Cardiac septum (tissue), 1 donor: ENCODE measurements at regions not wholly inside any gene's neighbourhood (a gene's known extent, or its start where the extent isn't known, plus 50 kb on each side); places are given as distances from the start of the nearest gene placed in this dataset.
A peak's percentile ranks its signal among the peaks of the same experiment; 100 is the strongest.
"Not testable (repeated sequence)": the region's sequence is repeated elsewhere in the genome, so short reads cannot be mapped to it uniquely, and the experiment has no call there.

Experiments
- DNase-seq: peaks from one replicate; pipeline ENCODE4 v3.0.0-alpha.2; 2020; ENCODE audit warnings: low spot score
- intact Hi-C: fragments of 100-400 bp; cut with DNase I; formaldehyde crosslinking; loops from one replicate; pipeline ENCODE4 v1.14.0; 2022
- donor health status: DM: no; HTN: no; CAD: no.

DNA sequence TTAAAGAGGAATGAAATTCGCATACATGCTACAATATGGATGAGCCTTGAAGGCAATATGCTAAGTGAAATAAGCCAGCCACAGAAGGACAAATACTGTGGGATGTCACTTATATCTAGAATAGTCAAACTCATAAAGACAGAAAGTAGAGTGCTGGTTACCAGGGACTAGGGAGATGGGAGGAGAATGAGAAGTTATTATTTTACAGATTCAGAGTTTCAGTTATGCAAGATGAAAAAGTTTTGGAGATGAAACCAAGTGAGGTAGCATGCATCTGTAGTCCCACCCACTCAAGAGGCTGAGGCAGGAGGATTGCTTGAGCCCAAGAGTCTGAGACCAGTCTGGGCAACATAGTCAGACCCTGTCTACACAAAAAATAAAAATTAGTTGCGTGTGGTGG lies 82.5 kb upstream of the ARID1B start:
- no peak for DNase-seq
- intact Hi-C loops: no loop called here

GRCh38 chr6:156691018-156691417 lies 86.2 kb upstream of the ARID1B start:
- no peak for DNase-seq
- intact Hi-C loops: no loop called here

DNA sequence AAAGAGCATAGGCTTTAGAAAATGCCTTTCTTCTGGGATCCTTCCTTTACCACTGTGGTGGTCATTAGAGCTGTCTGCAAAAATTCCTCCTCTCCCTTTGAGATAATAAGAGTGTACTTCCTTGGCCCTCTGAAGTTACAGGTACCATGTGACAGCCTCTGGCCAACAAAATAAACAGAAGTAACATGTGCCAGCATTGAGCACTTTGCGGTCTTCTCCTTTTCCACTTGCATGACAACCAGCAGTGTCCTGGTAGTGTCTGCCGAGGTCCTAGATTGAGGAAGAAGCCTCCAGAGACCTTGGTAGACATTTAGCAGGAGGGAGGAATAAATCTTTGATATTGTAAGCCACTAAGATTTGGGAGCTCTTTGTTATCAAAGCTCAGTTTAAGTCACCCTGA lies 87.5 kb upstream of the ARID1B start:
- no peak for DNase-seq
- intact Hi-C loops: loop anchor here (5.0 to 10.0 kb wide), 3 partner anchors 127 to 498 kb away; no protein-coding TSS in a partner anchor

- DNase-seq: no peak
- intact Hi-C loops: loop anchor here (5.0 to 10.0 kb wide), 3 partner anchors 126 to 499 kb away; no protein-coding TSS in a partner anchor
These were observed 88.6 kb upstream of the ARID1B start for GRCh38 chr6:156688620-156688971.

DNA sequence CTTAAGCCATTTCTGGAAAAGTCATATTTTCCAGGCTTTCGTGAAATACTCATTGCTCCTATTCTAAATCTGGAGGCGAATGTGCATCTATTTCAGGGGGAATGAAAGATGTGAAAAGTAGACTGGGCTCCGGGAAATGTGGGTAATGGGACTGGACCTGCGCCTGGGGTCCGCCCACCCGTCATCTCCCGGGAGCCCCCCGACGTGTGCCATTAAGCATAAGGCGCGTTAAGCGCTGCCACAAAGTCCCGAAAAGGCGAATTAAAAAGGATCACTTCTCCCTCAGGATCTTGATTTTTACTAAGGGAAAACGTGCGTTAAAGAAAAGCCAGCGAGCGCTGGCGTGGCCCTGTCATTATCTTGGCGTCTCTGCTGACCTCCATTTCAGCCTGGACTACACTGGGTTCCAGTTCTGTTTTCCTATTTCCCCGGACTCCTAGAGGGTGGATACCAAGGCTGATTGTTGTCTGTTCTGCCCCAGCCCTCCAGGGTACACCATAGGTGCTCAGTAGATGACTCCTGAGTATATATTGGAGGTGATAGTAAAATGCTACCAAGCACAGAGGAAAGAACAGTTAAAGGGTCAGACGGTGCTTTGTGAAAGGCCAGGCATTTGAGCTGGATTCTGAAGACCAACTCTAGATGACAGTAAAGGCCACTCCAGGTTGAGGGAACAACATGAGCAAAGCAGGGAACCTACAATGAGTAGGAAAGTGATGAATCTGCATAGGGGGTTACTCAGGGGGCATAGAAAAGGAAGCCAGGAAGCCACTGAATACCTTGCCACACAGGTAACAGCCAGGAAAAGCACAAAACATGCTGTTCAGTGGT lies 89.2 kb upstream of the ARID1B start:
- DNase-seq: no peak
- intact Hi-C loops: loop anchor here (1.0 to 10.0 kb wide), 6 partner anchors 32 to 499 kb away; no protein-coding TSS in a partner anchor

DNA sequence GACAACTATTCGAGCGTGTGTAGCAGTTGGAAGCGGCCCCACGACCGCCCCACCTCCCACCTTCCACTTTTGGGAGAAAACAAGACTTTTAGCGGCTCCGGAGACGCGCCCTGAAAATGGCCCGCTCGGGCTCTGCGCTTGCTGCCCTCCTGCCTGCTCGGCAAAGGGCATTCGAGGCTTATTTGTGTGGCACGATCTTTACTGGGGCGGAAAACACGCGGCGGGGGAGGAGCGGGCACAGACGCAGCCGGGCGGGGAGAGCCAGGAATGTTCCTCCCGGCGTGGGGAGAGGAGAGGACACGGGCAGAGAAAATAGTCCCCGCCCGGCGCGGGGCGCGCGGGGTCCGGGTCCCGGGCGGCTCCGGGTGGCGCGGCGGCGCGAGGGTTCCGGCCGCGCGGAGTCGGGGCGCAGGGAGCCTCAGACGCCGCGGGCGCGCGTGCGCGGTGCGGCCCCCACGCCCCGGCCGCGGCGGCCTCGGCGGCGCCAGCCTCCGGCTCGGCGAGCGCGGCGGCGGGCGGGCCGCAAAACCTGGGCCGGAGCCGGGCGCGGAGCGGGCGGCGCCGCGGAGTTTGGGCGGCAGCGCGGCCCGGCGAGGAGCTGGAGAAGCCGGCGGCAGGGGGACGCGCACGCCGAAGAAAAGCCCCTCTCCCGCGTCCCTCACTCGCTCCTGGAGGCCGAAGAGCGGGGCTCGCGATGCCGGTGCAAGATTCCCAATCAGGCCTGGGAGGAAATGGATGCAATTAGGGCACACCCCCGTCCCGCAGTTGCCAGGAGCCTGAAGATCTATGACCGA lies 90.0 kb upstream of the ARID1B start:
- intact Hi-C loops: loop anchor here (1.0 to 10.0 kb wide), 7 partner anchors 29 to 500 kb away; no protein-coding TSS in a partner anchor
- peak; percentile 93 for DNase-seq

DNA sequence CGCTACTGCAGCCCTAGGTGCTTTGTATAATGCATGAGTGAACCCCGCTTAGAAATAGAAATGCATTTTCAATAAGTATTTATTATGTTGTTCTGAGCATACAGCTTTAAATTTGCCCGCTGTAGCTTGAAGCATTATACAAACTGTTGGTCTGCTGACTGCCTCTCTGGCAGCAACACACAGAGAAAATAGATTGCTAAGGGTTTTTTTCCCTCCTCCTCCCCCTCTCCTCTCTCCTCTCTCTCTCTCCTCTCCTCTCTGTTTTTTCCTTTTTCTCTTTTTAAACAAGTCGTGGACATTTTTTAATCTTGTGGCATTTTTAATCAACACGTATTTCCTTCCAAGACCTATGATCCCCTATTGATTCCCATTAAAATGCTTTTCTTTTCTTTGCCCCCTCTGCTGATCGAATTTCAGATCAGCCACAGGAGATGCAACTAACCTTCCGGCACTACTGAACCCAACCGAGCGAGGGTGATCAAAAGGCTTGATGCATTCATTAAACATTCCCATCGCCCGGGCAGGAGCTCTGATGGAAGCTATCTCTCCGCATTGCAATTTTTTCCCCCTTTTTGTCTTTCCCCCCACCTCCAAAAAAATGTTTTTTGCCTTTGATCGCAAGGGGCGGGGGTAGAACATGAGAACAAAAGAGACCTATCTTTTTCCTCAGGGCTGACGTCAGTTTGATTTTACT lies 90.7 kb upstream of the ARID1B start:
- no peak for DNase-seq
- intact Hi-C loops: loop anchor here (1.0 to 10.0 kb wide), 5 partner anchors 28 to 501 kb away; no protein-coding TSS in a partner anchor

GRCh38 chr6:156685823-156686222 lies 91.4 kb upstream of the ARID1B start:
- DNase-seq: no peak
- intact Hi-C loops: loop anchor here (1.0 to 10.0 kb wide), 5 partner anchors 28 to 501 kb away; no protein-coding TSS in a partner anchor

DNA sequence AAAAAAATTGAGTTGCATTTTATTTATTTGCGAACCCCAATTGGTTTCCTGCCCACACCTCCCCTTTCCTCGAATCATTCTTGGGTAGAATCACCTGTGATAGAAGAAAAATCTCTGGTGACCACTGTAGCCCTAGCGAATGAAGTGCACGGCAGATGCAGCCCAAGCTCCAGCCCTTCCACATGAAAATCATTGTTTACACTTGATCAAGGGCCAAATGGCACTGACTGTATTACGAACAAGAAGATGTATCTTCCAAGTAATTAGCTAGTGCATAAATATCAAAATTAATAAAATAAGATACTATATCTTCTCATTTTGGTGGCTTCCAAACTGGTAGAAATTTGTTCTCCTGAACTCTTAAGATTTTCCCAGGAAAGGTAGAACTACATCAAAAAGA lies 93.4 kb upstream of the ARID1B start:
- no peak for DNase-seq
- intact Hi-C loops: loop anchor here (10.0 kb wide), 1 partner anchor 161 kb away; no protein-coding TSS in a partner anchor

- DNase-seq: no peak
- intact Hi-C loops: no loop called here
These were observed 100.5 kb upstream of the ARID1B start for GRCh38 chr6:156676721-156677120.

- intact Hi-C loops: no loop called here
- no peak for DNase-seq
These were observed 103.0 kb upstream of the ARID1B start for GRCh38 chr6:156674197-156674596.

GRCh38 chr6:156670097-156670496 lies 107.1 kb upstream of the ARID1B start:
- intact Hi-C loops, DNase-seq: not testable (repeated sequence)

DNA sequence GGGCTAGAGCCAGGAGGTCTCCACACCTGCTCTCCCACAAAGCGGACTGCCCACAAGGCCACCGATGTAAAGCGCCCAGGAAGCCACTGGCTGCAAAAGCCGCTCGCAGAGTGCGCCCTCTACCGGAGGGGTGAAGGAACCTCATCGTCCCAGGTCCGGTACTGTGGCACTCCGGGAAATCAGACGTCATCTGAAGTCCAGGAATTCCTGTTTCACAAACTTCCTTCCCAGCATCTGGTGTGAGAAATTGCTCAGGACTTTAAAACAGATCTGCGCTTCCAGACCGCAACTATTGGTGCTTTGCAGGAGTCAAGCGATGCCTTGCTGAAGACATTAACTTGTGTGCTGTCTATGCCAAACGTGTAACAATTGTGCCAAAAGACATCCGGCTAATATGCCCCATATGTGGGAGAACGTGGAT lies 115.1 kb upstream of the ARID1B start:
- intact Hi-C loops: no loop called here
- DNase-seq: no peak

- intact Hi-C loops: no loop called here
- DNase-seq: no peak
These were observed 116.8 kb upstream of the ARID1B start for GRCh38 chr6:156660389-156660788.

- intact Hi-C loops: no loop called here
- DNase-seq: no peak
These were observed 117.4 kb upstream of the ARID1B start for GRCh38 chr6:156659822-156660198.

DNA sequence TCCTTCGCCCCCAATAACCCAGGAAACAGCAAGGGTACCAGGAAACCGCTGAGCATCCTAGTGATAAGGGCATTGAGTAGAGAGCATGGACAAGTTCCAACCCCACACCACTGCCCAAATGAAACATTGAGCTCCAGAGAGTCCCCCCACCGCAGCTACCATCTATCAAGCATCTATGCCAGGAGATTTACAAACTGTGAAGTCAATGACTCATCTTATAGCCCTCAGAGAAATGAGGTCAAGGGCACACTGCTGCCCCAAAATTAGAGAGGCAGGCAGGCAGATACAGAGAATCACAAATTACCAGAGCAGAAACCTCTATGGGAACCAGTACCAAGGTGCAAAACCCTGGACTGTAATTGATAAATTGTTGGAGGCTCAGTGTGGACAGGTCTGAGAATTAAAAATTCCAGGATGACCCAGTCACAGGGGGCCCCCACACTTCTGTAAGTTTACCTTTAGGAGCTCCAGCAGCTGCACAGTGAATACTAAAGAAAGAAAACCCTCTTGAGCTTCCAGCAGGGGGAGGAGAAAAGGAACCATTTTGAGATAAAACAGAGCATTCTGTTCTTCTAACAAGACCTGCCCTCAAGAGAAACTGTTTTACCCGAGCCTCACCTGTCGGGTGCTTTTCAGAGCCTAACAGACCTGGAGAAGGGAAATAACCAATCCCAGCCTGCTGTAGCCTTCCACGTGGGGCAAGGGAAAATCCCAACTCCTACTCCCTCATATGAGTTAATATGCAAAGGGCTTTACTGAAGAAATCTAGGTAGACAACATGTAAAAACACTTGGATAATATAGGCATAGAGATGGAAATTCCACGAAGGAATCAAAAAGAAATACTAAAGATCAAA lies 118.0 kb upstream of the ARID1B start:
- no peak for DNase-seq
- intact Hi-C loops: loop anchor here (1.0 kb wide), 1 partner anchor 27 kb away; no protein-coding TSS in a partner anchor

GRCh38 chr6:156658186-156658965 lies 118.8 kb upstream of the ARID1B start:
- DNase-seq: no peak
- intact Hi-C loops: loop anchor here (1.0 kb wide), 1 partner anchor 28 kb away; no protein-coding TSS in a partner anchor

GRCh38 chr6:156657296-156657695 lies 119.9 kb upstream of the ARID1B start:
- intact Hi-C loops: no loop called here
- DNase-seq: no peak
